HG03571 (cell line): ENCODE measurements at regions not wholly inside any gene's neighbourhood (a gene's known extent, or its start where the extent isn't known, plus 50 kb on each side); places are given as distances from the start of the nearest gene placed in this dataset.
"Not testable (repeated sequence)": the region's sequence is repeated elsewhere in the genome, so short reads cannot be mapped to it uniquely, and the experiment has no call there.

Experiments used
- ATAC-seq: cut with Tn5 transposase; IDR thresholded peaks from one replicate; pipeline ENCODE4 v1.9.1; 2021; ENCODE audit not compliant: unreplicated experiment

DNA sequence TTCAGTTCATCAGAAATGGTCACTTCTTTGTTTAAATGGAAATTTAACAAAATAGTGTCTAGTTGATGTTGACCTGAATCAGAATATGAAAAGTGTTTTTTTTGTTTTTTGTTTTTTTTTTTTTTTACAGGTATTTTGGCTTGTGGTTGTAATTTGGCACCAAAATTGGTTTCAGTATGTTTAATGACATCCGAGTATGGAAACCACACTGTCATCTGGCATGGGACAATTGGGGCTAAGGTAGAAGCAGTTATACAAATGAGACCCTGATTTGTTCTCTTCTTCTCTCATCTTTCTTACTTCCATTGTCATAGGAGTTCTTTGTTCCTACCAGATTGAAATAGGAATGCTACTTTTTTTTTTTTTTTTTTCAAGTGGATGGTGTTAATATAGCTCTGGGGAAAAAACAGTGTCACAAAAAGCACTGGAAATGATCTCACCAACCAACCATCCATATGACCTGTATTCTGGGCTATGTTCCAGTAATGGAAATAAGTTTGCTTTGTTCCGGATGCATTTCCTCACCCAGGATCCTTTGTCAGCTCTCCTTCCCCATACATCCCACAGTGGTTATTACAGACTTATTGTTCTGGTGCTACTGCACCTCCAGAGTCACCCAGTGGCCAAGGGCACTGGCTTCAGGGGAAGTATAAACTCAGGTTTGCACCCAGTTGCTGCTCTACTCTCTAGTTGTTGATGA lies 95.8 kb downstream of the ATXN3L start:
- ATAC-seq: no peak

DNA sequence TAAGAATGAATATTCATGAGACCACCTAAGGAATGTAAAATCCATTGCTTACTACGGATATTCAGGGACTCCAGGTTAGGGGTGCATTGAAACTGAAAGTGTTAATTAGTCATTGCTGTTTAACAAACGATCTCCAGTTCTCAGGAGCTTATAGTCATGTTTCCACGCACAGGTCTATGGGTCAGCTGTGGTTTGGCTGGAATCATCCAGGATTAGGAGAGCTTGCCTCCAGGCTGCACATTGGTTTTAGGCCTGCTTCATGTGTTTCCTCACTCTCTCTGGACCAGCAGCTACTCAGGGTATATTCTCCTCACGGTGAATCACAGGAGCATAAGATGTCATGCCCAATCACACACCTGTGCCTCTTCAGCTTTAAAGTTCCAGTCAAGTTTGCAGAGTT lies 98.9 kb downstream of the ATXN3L start:
- no peak for ATAC-seq

DNA sequence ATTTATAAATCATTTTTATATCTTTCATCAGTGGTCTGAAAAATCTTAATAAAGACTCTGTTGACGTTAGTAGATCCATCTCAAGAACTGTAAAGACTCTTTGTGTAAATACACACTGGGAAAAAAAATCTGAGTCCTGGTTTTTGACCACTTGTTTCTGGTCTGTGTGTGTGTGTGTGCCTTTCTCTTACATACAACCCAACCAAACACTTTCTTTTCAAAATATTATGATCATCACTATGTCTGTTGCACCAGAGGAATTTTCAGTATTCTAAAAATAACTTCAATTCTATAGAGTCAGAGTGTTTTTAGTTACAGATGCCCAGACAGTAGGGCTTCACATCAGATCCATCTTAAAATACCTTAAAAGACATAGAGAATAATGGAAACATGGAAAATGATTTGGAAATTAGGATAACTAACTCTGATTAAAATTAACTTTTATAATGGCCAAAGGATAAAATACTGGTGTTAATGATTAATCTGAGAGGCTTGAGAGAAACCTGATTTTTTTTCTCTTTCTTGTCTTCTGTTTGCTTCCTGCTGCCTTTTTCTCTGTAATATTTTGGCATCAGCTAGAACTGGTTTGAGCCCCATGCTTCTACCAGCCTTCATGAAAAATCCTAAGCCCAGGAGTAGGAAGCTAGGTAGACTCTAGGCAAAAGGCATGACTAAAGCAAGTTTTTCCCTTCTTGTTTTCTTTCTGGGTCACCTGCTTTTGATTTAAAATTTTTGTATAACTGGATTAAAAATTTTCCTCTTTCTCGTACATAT lies 99.7 kb downstream of the ATXN3L start:
- ATAC-seq: no peak

DNA sequence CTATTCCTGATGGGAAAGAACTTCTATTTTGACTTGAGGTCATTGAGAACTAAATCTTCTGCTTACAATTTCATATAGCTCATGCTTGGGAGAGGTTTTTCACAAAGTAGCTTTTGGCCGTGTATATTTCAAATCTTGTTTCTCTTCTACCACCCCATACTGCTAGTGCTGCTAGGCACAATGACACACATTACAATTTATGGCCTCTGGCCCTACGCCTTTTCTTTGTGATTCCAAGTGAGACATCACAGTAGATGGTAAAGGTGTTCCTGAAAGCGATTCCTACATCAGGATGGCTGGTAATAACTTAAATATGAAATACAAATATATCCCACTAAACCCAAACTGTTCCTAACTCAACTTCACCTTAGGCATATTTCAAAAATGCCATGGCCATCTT lies 101.1 kb downstream of the ATXN3L start:
- ATAC-seq: no peak

DNA sequence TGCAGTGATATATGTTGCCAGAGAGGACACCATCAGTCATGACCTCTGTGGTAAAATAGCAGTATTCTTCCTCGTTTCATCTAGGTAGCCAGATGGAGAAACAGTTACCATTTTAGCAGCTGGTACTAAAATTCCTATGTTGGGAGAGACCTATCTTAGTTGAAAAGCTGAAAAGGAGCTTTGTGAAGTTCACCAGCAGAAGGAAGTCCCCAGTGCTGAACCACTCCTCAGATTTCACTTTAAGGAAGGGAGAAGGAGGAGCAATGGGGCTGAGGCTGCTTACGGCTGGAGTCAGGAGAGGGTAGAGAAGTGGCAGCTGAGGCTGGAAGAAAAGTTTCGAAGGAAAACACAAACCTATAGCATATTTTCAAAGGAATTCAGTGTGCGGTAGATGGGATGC lies 103.7 kb downstream of the ATXN3L start:
- no peak for ATAC-seq

DNA sequence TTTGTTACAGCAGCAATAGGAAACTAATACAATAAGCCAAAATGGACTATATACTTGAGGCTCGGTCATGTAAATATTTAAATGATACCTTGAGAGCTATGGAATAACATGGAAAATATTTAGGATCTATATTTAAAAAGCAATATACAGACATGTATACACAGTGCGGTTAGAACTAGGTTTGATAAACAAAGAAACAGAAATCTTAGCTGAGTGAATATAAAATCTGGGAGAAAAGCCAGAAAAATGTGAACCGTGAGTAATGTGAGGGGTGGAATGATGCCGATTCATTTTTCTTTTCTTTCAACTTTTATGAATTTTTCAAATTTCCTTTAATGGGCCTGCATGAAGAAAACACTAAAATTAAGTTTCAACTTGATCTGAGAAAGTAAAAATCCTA lies 104.1 kb downstream of the ATXN3L start:
- ATAC-seq: no peak

DNA sequence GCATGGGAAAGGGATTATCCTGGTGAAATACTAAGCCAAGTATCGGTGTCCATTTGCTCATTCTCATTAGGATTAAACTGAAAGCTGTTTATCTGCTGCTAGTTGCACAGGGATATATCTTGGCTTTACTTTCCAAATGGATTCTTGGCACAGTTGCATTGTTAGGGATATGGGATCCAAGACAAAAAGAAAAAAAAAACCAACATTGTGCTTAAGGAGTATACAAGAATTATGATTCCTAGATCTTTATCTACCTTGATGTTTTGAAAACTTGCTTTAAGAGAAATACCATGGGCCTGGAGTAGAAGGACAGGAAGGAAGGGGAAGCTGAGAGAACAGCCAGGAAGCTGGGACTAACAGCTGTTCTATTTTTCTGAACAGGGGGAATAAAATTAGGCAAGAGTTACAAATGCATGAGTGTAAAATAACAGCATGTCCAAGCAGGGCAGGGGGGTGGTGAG lies 107.6 kb downstream of the ATXN3L start:
- ATAC-seq: no peak

DNA sequence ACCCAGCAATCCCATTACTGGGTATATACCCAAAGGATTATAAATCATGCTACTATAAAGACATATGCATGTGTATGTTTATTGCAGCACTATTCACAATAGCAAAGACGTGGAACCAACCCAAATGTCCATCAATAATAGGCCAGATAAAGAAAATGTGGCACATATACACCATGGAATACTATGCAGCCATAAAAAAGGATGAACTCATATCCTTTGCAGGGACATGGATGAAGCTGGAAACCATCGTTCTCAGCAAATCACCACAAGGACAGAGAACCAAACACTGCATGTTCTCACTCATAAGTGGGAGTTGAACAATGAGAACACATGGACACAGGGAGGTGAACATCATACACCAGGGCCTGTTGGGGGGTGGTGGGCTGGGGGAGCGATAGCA lies 109.7 kb downstream of the ATXN3L start:
- ATAC-seq: not testable (repeated sequence)

DNA sequence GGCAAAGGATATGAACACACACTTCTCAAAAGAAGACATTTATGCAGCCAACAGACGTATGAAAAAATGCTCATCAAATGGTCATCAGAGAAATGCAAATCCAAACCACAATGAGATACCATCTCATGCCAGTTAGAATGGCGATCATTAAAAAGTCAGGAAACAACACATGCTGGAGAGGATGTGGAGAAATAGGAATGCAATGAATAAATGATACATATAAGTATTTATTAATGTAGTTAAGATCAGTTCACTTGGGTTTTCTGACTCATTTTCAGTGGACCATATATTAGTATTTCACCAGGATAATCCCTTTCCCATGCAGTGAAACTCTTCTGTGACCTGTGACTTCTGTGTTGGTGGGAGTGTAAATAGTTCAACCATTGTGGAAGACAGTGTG lies 110.1 kb downstream of the ATXN3L start:
- ATAC-seq: not testable (repeated sequence)

DNA sequence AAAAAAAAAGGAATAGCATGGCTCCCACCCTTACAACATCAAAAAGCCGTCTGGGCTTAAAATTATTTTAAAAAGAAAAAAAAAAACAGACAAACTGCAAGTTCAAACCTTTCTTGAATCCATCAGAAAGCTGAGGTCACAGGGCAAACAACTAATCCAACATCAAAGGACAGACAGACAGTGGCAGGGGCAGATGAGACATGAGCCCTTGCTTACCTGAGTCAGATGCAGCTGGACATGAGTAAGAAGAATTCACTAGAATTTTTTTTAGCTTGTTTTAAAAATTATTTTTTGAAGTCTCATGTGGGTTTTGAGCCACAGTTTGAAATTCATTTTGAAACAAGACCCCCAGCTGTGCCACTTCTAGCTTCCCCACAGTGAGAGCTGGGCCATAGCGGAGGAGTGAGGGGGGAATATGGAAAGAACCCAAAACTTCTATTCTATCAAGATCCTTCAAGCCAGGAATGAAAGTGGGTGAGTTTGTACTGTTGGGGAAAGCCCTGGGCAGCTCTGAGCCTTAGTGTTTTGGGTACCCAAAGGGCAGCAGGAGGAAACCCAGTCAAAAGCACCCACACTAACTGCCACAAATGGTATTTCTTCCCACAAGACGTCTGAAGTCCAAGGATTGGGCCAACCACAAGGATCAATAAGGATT lies 111.4 kb downstream of the ATXN3L start:
- no peak for ATAC-seq

DNA sequence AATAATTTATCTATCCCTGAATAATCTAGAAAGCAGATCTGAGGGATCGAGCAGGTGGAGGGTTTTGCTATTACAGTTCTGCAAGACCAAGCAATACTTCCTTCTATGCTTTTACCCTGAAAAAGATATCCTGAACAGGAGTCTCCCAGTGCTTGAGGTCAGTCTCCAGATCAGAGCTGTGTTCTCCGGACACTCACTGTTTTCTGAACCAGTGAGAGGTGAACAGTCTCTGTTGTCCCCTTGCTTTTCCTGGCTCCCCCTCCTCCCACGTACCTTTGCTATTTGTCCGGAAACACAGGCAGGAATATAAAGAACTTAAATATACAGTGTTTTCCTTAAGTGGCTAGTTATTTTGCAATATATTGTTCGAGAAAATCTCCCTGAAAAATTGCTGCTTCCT lies 116.6 kb downstream of the ATXN3L start:
- no peak for ATAC-seq

DNA sequence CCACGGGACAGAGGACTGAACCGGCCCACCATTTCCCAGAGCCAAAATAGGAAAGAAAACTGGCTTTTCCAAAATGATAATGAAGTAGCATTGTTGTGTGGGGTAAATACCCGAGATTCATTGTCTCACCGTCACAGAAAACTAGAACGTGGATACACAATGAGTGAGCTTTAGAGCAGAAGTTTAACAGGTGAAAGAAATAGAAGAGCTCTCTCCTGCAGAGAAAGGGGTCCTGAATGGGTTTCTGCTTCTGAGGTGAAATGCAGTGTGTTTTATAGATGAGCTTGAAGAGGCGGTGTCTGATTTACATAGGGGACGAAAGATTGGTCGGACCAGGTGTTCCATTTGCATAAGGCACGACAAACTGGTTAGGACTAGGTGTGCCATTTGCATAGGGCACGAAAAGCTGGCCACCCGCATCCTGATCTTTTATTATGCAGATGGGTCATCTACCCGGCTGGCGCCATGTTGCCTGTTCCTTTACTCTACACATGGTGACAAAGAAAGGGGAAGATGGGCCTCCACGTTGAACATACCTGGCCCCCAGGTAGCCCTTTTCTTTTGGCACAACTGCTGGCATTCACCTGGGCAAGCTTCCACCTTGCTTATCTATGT lies 118.1 kb downstream of the ATXN3L start:
- no peak for ATAC-seq

DNA sequence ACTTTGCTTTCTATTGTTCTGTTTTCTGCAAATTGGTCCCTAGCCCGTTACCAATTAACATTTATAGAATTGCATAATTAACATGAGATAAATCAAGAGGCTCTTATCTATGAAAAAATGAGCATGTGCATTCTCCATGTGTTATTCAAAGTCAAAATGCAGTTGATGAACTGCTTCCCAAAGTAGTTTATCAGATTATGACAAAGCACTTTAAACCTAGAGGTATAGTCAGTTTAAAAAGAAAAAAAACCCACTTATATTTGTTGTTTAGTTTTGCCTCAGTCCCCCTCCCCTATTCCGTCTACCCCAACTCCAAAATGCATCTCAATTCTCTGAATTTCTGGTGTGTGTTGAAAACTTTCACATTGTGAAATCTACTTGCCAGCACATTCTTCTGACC lies 119.5 kb downstream of the ATXN3L start:
- ATAC-seq: no peak

DNA sequence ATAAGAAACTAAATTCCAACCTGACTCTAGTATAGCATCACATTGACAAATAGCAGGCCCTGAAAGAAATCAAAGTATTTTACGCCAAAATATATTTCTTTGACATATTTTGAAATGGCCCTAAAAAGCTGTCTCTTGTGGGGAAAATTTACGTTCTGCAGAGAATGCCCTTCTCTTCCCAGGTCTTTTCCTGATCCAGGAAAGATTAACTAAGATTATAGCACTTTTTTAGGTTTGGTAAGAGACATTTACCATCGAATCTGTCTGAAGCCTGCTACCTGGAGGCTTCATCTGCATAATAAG lies 121.1 kb downstream of the ATXN3L start:
- ATAC-seq: no peak

DNA sequence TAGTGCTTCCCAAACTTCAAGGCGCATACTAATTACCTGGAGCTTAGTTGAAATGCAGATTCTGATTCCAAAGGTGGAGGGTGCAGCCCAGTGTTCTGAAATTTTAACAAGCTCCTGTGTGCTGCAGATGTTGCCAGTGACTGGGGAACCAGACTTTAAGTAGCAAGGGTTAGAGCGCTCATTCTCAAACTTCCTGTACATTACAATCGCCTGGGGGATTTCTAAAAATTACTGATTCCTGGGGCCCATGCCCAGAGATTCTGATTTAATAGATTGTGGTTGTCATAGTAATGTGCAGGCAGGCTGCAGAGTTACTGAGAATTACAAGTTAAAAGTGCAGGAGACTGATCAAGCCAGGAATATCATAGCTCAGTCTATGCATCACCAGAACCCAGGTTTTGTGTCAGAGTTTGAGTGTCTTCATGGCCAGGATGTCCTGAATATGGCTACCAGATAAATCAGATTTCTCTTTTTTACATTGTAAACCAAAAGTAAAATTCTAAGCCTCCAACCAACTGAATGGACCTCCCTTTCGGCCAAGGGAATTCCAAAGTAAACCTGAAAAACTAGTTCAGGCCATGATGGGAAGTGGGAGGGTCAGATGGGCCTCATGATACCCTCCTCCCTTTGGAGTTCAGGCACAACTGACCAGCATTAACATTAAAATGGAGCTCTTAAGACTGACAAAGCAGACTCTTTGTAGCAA lies 121.6 kb downstream of the ATXN3L start:
- no peak for ATAC-seq

DNA sequence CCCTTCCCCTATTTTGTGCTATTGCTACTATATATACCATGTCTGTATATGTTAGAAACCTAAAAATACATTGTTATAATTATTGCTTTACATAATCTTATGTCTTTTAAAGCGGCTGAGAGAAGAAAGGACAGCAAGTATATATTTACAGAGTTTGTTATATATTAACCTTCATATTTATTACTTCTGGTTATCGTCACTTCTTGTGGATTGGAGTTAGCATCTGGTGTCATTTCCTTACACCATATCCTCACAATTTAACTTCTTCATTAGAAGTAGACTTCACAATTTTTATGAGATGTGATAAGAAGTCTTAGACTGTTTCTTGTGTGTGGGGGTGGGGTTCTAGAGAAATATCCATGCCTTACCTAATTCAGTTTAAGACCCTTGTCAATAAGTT lies 123.1 kb downstream of the ATXN3L start:
- ATAC-seq: no peak

DNA sequence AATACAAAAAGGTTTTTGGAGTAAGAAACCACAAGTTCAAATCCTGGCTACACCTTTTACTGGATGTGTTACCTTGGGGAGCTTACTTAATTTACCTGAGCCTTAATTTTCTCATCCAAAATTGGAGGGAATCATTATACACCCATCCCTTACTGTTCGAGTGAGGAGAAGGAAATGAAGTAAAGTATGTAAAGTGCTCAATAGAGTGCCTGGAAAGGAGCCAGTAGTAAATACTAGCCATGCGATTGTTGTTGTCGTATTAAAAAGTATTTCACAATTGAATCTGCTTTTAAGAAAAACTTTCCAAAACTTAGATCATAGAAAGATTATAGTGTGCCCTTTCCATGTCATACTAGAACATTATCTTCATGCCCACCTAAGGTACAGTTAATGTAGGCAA lies 124.5 kb downstream of the ATXN3L start:
- no peak for ATAC-seq

DNA sequence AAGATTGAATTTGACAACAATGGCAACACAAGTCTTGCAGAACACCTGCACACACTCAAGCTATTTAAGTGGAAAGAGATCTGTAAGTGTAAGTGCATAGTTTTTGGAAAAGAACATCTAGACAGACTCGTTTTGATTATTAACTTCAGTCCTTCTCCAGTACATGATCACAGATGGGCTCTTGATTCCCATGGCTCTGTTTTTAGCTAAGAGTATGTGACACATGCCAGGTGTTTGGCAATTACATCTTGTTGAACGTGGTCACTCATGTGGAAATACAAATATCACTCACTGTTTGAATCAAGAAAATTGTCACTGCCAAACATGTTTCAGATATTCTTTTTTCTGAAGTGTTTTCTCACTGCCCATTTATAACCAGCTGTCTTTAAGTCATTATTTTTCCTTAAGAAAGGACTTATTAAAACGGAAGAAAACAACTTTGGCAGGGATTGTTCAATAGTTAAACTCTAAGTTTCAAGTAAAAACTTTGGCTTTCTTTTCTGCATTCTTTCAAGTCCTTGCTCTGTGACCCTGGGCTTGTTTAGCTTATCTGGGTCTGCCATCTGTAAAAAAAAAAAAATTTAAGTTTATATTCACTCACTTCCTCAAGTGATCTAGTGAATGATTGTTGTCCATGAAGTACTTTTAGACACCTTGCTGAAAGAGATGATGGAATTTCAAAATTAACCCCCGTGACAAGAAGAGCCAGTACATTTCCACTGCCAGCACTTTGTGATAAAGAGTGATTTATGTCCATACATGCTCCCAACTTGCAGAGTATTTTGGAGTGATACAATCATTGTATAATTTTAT lies 125.4 kb downstream of the ATXN3L start:
- ATAC-seq: no peak

DNA sequence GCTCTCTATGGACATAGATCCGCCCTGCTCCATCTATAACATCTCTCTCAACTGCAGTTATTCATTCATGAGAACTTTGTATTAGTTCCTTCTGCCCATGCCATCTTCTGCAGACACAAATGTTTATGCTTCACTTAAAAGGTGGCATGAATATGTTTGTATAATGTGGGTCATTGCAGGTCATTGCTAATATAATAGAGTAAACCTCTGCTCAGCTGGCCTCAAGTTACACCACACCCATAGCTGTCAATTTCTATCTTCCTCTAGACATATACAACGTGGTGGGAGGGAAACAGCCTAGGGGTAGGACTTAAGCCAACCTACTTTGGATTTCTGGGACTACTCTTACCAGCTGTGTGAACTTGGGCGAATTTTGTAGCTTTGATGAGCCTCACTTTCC lies 129.8 kb downstream of the ATXN3L start:
- ATAC-seq: no peak

DNA sequence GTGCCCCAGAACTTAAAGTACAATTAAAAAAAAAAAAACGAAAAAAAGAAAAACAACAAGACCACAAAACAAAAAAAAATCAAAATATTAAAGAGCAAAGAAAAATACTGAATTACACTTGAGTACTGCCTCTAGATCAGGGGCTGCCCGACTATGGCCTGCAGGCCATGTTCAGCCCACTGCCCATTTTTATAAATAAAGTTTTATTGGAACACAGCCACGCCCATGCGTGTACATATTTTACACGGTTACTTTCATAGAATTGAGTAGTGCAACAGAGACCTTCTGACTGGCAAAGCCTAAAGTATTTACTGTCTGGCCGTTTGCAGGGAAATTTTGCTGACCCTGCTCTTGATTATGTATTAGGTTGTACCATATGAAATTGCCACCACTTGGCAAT lies 130.5 kb downstream of the ATXN3L start:
- no peak for ATAC-seq
